Endothelial cell of umbilical vein (primary cell): ENCODE measurements at regions not wholly inside any gene's neighbourhood (a gene's known extent, or its start where the extent isn't known, plus 50 kb on each side); places are given as distances from the start of the nearest gene placed in this dataset.

Experiments used
- BruUV-seq: library from RNA; stranded (reverse); fragments of 400-500 nt; replicated peaks from 2 replicates; lab custom pipeline; 2021; lab: Mats Ljungman, UMichigan
- CTCF ChIA-PET: fragments of 300-600, 350-600 bp; sonication (Branson Sonifier 250); formaldehyde crosslinking; loops from one replicate; lab custom pipeline; 2021; ENCODE audit warnings: antibody characterized with exemption, inconsistent platforms; lab: Charles Lee
- POLR2A ChIA-PET: fragments of 300-600, 350-600 bp; sonication (Branson Sonifier 250); formaldehyde crosslinking; loops from one replicate; lab custom pipeline; 2021; ENCODE audit warnings: antibody characterized with exemption, inconsistent platforms; lab: Charles Lee
- DNase-seq: peaks from one replicate; pipeline ENCODE4 v3.0.0-alpha.2; 2011; ENCODE audit warnings: low read depth, low spot score
- FAIRE-seq: peaks from 2 replicates; lab custom pipeline; 2011; peaks lifted over from hg19 to GRCh38; lab: Jason Lieb, UNC
- H2AFZ ChIP-seq: 2 replicates; pipeline ENCODE4 v1.6.0; 2012; ENCODE audit warnings: low read depth, low read length, control low read depth, inconsistent platforms
- H3K27ac ChIP-seq: 2 replicates; pipeline ENCODE4 v1.5.1; 2011; ENCODE audit warnings: low read depth, mild to moderate bottlenecking, control low read depth, low read length, moderate library complexity; ENCODE audit not compliant: insufficient read depth
- H3K27me3 ChIP-seq, 2 experiments: 2 replicates each; pipeline versions ENCODE4 v1.6.0 to v1.6.1; 2011; ENCODE audit warnings: low read length in 2 of 2, mixed read lengths in 1 of 2; ENCODE audit not compliant: control insufficient read depth in 2 of 2, insufficient read depth in 2 of 2
- H3K36me3 ChIP-seq, 2 experiments: 2 replicates in 1 of 2; 3 replicates in 1 of 2; pipeline ENCODE4 v1.5.1; 2011; ENCODE audit warnings: low read length in 2 of 2, mild to moderate bottlenecking in 1 of 2, moderate library complexity in 1 of 2; ENCODE audit not compliant: control insufficient read depth in 2 of 2, insufficient read depth in 2 of 2; ENCODE audit errors: extremely low read depth in 1 of 2
- H3K4me1 ChIP-seq: 3 replicates; pipeline ENCODE4 v1.5.1; 2011; ENCODE audit warnings: mild to moderate bottlenecking, low read length; ENCODE audit not compliant: control insufficient read depth, insufficient read depth; ENCODE audit errors: extremely low read depth
- H3K4me2 ChIP-seq: 2 replicates; pipeline ENCODE4 v1.6.1; 2011; ENCODE audit warnings: low read length, control low read depth, mixed read lengths; ENCODE audit not compliant: insufficient read depth
- H3K4me3 ChIP-seq, 3 experiments: fragments of 200-600 bp in 1 of 3; sonication (generic), shearing (Covaris generic) in 1 of 3; replicated peaks in 1 of 3; 2 replicates each; pipeline ENCODE4 v1.5.1; 2011 to 2016; ENCODE audit warnings: control low read depth in 3 of 3, low read length in 3 of 3, mild to moderate bottlenecking in 2 of 3, inconsistent platforms in 1 of 3, low read depth in 1 of 3, moderate library complexity in 1 of 3; ENCODE audit not compliant: insufficient read depth in 1 of 3
- H3K79me2 ChIP-seq: 2 replicates; pipeline ENCODE4 v1.6.0; 2012; ENCODE audit warnings: low read length, inconsistent platforms; ENCODE audit not compliant: control insufficient read depth, insufficient read depth
- H3K9ac ChIP-seq: replicated peaks from 2 replicates; pipeline ENCODE3; 2011; ENCODE audit warnings: low read length, control low read depth; ENCODE audit not compliant: insufficient read depth; ENCODE audit errors: extremely low read depth
- H3K9me1 ChIP-seq: replicated peaks from 3 replicates; pipeline ENCODE4 v1.6.0; 2011; ENCODE audit warnings: mild to moderate bottlenecking, low read length; ENCODE audit not compliant: control insufficient read depth, insufficient read depth; ENCODE audit errors: extremely low read depth
- H3K9me3 ChIP-seq: replicated peaks from 2 replicates; pipeline ENCODE4 v1.5.1; 2012; ENCODE audit warnings: low read length, inconsistent platforms; ENCODE audit not compliant: control insufficient read depth, insufficient read depth
- H4K20me1 ChIP-seq: replicated peaks from 2 replicates; pipeline ENCODE3; 2011; ENCODE audit warnings: mild to moderate bottlenecking, low read length; ENCODE audit not compliant: control insufficient read depth, insufficient read depth; ENCODE audit errors: extremely low read depth
- CTCF ChIP-seq, 2 donors: IDR thresholded peaks; 1 replicate in 1 of 2; 2 replicates in 1 of 2; pipeline ENCODE4 v1.5.1; 2011; ENCODE audit warnings: low read length in 2 of 2, mild to moderate bottlenecking in 2 of 2, moderate library complexity in 2 of 2, control low read depth in 1 of 2, inconsistent platforms in 1 of 2, low read depth in 1 of 2; ENCODE audit not compliant: insufficient read depth in 1 of 2; ENCODE audit errors: extremely low read depth in 1 of 2
- EZH2 ChIP-seq: IDR thresholded peaks from 2 replicates; pipeline ENCODE4 v1.6.1; 2012; ENCODE audit warnings: borderline replicate concordance, low read depth, mild to moderate bottlenecking, moderate library complexity, low read length, inconsistent platforms; ENCODE audit not compliant: severe bottlenecking
- FOS ChIP-seq: IDR thresholded peaks from 2 replicates; pipeline ENCODE4 v1.6.1; 2011; ENCODE audit warnings: mild to moderate bottlenecking, low read length, moderate library complexity, borderline replicate concordance; ENCODE audit not compliant: insufficient read depth
- GATA2 ChIP-seq: IDR thresholded peaks from 2 replicates; pipeline ENCODE4 v1.7.0; 2011; ENCODE audit warnings: low read depth, mild to moderate bottlenecking, moderate library complexity, mixed read lengths, low read length; ENCODE audit not compliant: insufficient read length, insufficient read depth
- JUN ChIP-seq: IDR thresholded peaks from 2 replicates; pipeline ENCODE4 v1.6.1; 2011; ENCODE audit warnings: borderline replicate concordance, low read depth; ENCODE audit not compliant: insufficient read length, insufficient read depth
- MYC ChIP-seq: IDR thresholded peaks from one replicate; pipeline ENCODE4 v1.6.1; 2011; ENCODE audit warnings: mild to moderate bottlenecking, low read depth, low read length
- POLR2A ChIP-seq: IDR thresholded peaks from 2 replicates; pipeline ENCODE4 v1.6.1; 2012; ENCODE audit warnings: low read depth, mild to moderate bottlenecking, control low read depth, low read length
- POLR2AphosphoS5 ChIP-seq: IDR thresholded peaks from 2 replicates; pipeline ENCODE4 v1.6.1; 2012; ENCODE audit warnings: low read depth, mild to moderate bottlenecking, control low read depth, low read length, moderate library complexity; ENCODE audit not compliant: insufficient read depth
- dilution Hi-C: fragments of 300-500 bp; cut with MboI; formaldehyde crosslinking; loops from one replicate; pipeline ENCODE4 v1.15.0; 2019; ENCODE audit warnings: low sequenced_read_pairs; ENCODE audit not compliant: extremely low pct_ligation_motif_present
- intact Hi-C: fragments of 100-400 bp; cut with micrococcal nuclease; formaldehyde crosslinking; loops from one replicate; pipeline ENCODE4 v1.10.0; 2022
- TF ChIP-seq, protein P1 (sequence below): IDR thresholded peaks from 2 replicates; pipeline ENCODE4 v1.6.1; 2011; ENCODE audit not compliant: insufficient read depth, insufficient read length

GRCh38 chr12:98456041-98456440, 59.3 kb upstream of the TMPO start:
- no peak overlapping the region for H3K9ac ChIP-seq
- no TSS peak for BruUV-seq
- intact Hi-C loops (no loop called here), dilution Hi-C loops (no loop called here)
- FAIRE-seq (no peak), DNase-seq (no peak)
- H4K20me1 ChIP-seq: no peaks in the 10 kb centered on the region
- no peak overlapping the region for H3K4me3 ChIP-seq
- no peaks in the 10 kb centered on the region for H3K27me3 ChIP-seq
- no peaks in the 10 kb centered on the region for H3K4me1 ChIP-seq
- H3K79me2 ChIP-seq: no peaks in the 10 kb centered on the region
- no peak overlapping the region for H2AFZ ChIP-seq
- no peak overlapping the region for H3K27ac ChIP-seq
- no peaks in the 10 kb centered on the region for H3K9me1 ChIP-seq
- H3K9me3 ChIP-seq: no peaks in the 10 kb centered on the region
- ChIA-PET POLR2A (no interaction called here), CTCF (interaction anchor here (1.3 kb wide), 1 partner anchor 16 kb away, joined by 5 read pairs; no protein-coding TSS in a partner anchor)
- H3K4me2 ChIP-seq: no peak overlapping the region
- TF ChIP-seq POLR2A: no peak
- TF ChIP-seq GATA2: no peak
- TF ChIP-seq CTCF (IDR thresholded peaks at IDR 0.05; ENCODE audit: extremely low read depth in 1 of 2, insufficient read depth in 1 of 2, low read depth in 1 of 2, low read length in 2 of 2): no peak
- TF ChIP-seq EZH2: no peak
- TF ChIP-seq, protein P1, sequence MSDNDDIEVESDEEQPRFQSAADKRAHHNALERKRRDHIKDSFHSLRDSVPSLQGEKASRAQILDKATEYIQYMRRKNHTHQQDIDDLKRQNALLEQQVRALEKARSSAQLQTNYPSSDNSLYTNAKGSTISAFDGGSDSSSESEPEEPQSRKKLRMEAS: no peak
- no peak for TF ChIP-seq MYC
- TF ChIP-seq JUN: no peak
- TF ChIP-seq FOS: no peak
- TF ChIP-seq POLR2AphosphoS5: no peak
- no peaks in the 10 kb centered on the region for H3K36me3 ChIP-seq
